Trophoblast cell (in vitro differentiated cells and primary cell): ENCODE measurements at regions not wholly inside any gene's neighbourhood (a gene's known extent, or its start where the extent isn't known, plus 50 kb on each side); places are given as distances from the start of the nearest gene placed in this dataset.

ENCODE experiments used
- DNase-seq, 2 donors: peaks; one replicate each; pipeline ENCODE4 v3.0.0-alpha.2; 2016
- H2AFZ ChIP-seq: 2 replicates; pipeline ENCODE4 v1.6.1; 2013; ENCODE audit warnings: low read length, moderate library complexity, mild to moderate bottlenecking; ENCODE audit not compliant: insufficient read depth, poor library complexity
- H2AK5ac ChIP-seq: 2 replicates; pipeline ENCODE4 v1.6.1; 2013; ENCODE audit warnings: mild to moderate bottlenecking, low read length
- H2BK120ac ChIP-seq: 2 replicates; pipeline ENCODE4 v1.6.1; 2013; ENCODE audit warnings: low read length, mild to moderate bottlenecking, moderate library complexity; ENCODE audit not compliant: insufficient read depth, poor library complexity
- H2BK12ac ChIP-seq: 2 replicates; pipeline ENCODE4 v1.6.1; 2013; ENCODE audit warnings: mild to moderate bottlenecking, low read length, moderate library complexity
- H2BK5ac ChIP-seq: 2 replicates; pipeline ENCODE4 v1.6.1; 2013; ENCODE audit warnings: low read length, low read depth, moderate library complexity, mild to moderate bottlenecking; ENCODE audit not compliant: poor library complexity
- H3K14ac ChIP-seq: 2 replicates; pipeline ENCODE4 v1.6.1; 2013; ENCODE audit warnings: mild to moderate bottlenecking, low read length
- H3K18ac ChIP-seq: 2 replicates; pipeline ENCODE4 v1.6.1; 2013; ENCODE audit warnings: mild to moderate bottlenecking, low read length
- H3K23ac ChIP-seq: 2 replicates; pipeline ENCODE4 v1.6.1; 2013; ENCODE audit warnings: low read length
- H3K27ac ChIP-seq: 2 replicates; pipeline ENCODE4 v1.5.1; 2013; ENCODE audit warnings: low read depth, mild to moderate bottlenecking, inconsistent platforms, low read length, moderate library complexity
- H3K27me3 ChIP-seq: 2 replicates; pipeline ENCODE4 v1.6.1; 2013; ENCODE audit warnings: inconsistent platforms, mild to moderate bottlenecking, low read length, moderate library complexity; ENCODE audit not compliant: insufficient read depth
- H3K36me3 ChIP-seq, 2 experiments: 1 replicate in 1 of 2; 2 replicates in 1 of 2; pipeline ENCODE4 v1.6.1; 2013; ENCODE audit warnings: low read length in 2 of 2, mild to moderate bottlenecking in 2 of 2, moderate library complexity in 1 of 2; ENCODE audit not compliant: insufficient read depth in 2 of 2, control insufficient read depth in 1 of 2
- H3K4ac ChIP-seq: 2 replicates; pipeline ENCODE4 v1.6.1; 2013; ENCODE audit warnings: low read depth, mild to moderate bottlenecking, low read length, moderate library complexity
- H3K4me1 ChIP-seq, 2 experiments: 1 replicate in 1 of 2; 2 replicates in 1 of 2; pipeline ENCODE4 v1.6.1; 2013; ENCODE audit warnings: low read length in 2 of 2, mild to moderate bottlenecking in 2 of 2, moderate library complexity in 1 of 2; ENCODE audit not compliant: insufficient read depth in 2 of 2, control insufficient read depth in 1 of 2
- H3K4me2 ChIP-seq: 2 replicates; pipeline ENCODE4 v1.6.1; 2013; ENCODE audit warnings: inconsistent platforms, mild to moderate bottlenecking, low read length, moderate library complexity
- H3K4me3 ChIP-seq: 2 replicates; pipeline ENCODE4 v1.5.1; 2013; ENCODE audit warnings: mild to moderate bottlenecking, low read depth, low read length, inconsistent platforms
- H3K79me1 ChIP-seq: one replicate; pipeline ENCODE4 v1.6.1; 2013; ENCODE audit warnings: low read length
- H3K79me2 ChIP-seq: 2 replicates; pipeline ENCODE4 v1.6.1; 2013; ENCODE audit warnings: low read length, mild to moderate bottlenecking; ENCODE audit not compliant: control insufficient read depth, insufficient read depth, poor library complexity
- H3K9ac ChIP-seq: 2 replicates; pipeline ENCODE4 v1.6.1; 2013; ENCODE audit warnings: mild to moderate bottlenecking, low read length
- H3K9me3 ChIP-seq: 2 replicates; pipeline ENCODE4 v1.6.1; 2013; ENCODE audit warnings: low read depth, mild to moderate bottlenecking, control low read depth, inconsistent platforms, low read length; ENCODE audit not compliant: insufficient read depth
- H4K12ac ChIP-seq: 2 replicates; pipeline ENCODE4 v1.6.1; 2013; ENCODE audit warnings: low read depth, mild to moderate bottlenecking, low read length, moderate library complexity
- H4K8ac ChIP-seq: 2 replicates; pipeline ENCODE4 v1.6.1; 2013; ENCODE audit warnings: low read depth, mild to moderate bottlenecking, low read length, moderate library complexity
- H4K91ac ChIP-seq: one replicate; pipeline ENCODE4 v1.6.1; 2013; ENCODE audit warnings: low read depth, mild to moderate bottlenecking, low read length, moderate library complexity
- WGBS: extraction: QIAGEN DNeasy Blood & Tissue Kit; methylation state at CpG from one replicate; pipeline ENCODE4 v1.1.7; 2013; ENCODE audit warnings: missing lambda C conversion rate; ENCODE audit not compliant: insufficient read length, insufficient coverage; ENCODE audit errors: extremely low coverage; 5-methylcytosine and 5-hydroxymethylcytosine counted together

- no peak overlapping the region for H3K18ac ChIP-seq
- no peak overlapping the region for H3K4ac ChIP-seq
- no peak overlapping the region for H3K14ac ChIP-seq
- no peak overlapping the region for H3K4me3 ChIP-seq
- no peak overlapping the region for H2BK5ac ChIP-seq
- no CpG with 5 or more reads among the region's 1 CpG for WGBS
- H4K12ac ChIP-seq = no peak overlapping the region
- no peaks in the 10 kb centered on the region for H3K36me3 ChIP-seq
- H3K4me1 ChIP-seq = peaks cover 0 to 1% of the 10 kb centered on the region in 2 experiments
- H2BK120ac ChIP-seq = no peak overlapping the region
- no peak overlapping the region for H2AFZ ChIP-seq
- no peak overlapping the region for H4K8ac ChIP-seq
- H4K91ac ChIP-seq = no peak overlapping the region
- no peak overlapping the region for H3K9ac ChIP-seq
- no peak overlapping the region for H2BK12ac ChIP-seq
- no peak overlapping the region for H3K4me2 ChIP-seq
- H3K27me3 ChIP-seq = no peaks in the 10 kb centered on the region
- H2AK5ac ChIP-seq = no peak overlapping the region
- H3K27ac ChIP-seq = no peak overlapping the region
- H3K23ac ChIP-seq = no peak overlapping the region
- H3K79me2 ChIP-seq = no peaks in the 10 kb centered on the region
- no peak for DNase-seq
- peaks cover 6% of the 10 kb centered on the region for H3K79me1 ChIP-seq
- no peaks in the 10 kb centered on the region for H3K9me3 ChIP-seq
Observed at GRCh38 chr10:90458571-90458970, 399.3 kb downstream of the HTR7 start.

GRCh38 chr10:90461437-90462155, 396.2 kb downstream of the HTR7 start:
- no peak overlapping the region for H3K4ac ChIP-seq
- no peaks in the 10 kb centered on the region for H3K27me3 ChIP-seq
- H2BK12ac ChIP-seq = peak overlapping the region; percentile 96
- no peak for DNase-seq
- H3K9me3 ChIP-seq = no peaks in the 10 kb centered on the region
- no CpG with 5 or more reads among the region's 4 CpGs for WGBS
- H4K12ac ChIP-seq = no peak overlapping the region
- no peaks in the 10 kb centered on the region for H3K36me3 ChIP-seq
- H3K23ac ChIP-seq = no peak overlapping the region
- H2AFZ ChIP-seq = no peak overlapping the region
- H3K4me1 ChIP-seq = peaks cover 0 to 1% of the 10 kb centered on the region in 2 experiments
- H2BK120ac ChIP-seq = peak overlapping the region; percentile 72
- no peak overlapping the region for H2AK5ac ChIP-seq
- H3K79me2 ChIP-seq = no peaks in the 10 kb centered on the region
- no peak overlapping the region for H4K8ac ChIP-seq
- no peak overlapping the region for H3K18ac ChIP-seq
- no peak overlapping the region for H3K4me3 ChIP-seq
- H3K79me1 ChIP-seq = peaks cover 6% of the 10 kb centered on the region
- H4K91ac ChIP-seq = peak overlapping the region; percentile 77
- peak overlapping the region; percentile 68 for H3K27ac ChIP-seq
- H2BK5ac ChIP-seq = peak overlapping the region; percentile 68
- no peak overlapping the region for H3K14ac ChIP-seq
- no peak overlapping the region for H3K9ac ChIP-seq
- H3K4me2 ChIP-seq = no peak overlapping the region

GRCh38 chr10:90462749-90463470, 394.9 kb downstream of the HTR7 start:
- H3K9ac ChIP-seq = no peak overlapping the region
- no peak overlapping the region for H3K23ac ChIP-seq
- H2BK12ac ChIP-seq = peak overlapping the region; percentile 49
- H3K4ac ChIP-seq = no peak overlapping the region
- H3K4me3 ChIP-seq = no peak overlapping the region
- H3K27ac ChIP-seq = no peak overlapping the region
- no peak overlapping the region for H2AFZ ChIP-seq
- no peak overlapping the region for H3K18ac ChIP-seq
- no peak for DNase-seq
- H4K12ac ChIP-seq = no peak overlapping the region
- no peak overlapping the region for H3K14ac ChIP-seq
- H2BK5ac ChIP-seq = no peak overlapping the region
- peaks cover 6% of the 10 kb centered on the region for H3K79me1 ChIP-seq
- no peaks in the 10 kb centered on the region for H3K79me2 ChIP-seq
- no peaks in the 10 kb centered on the region for H3K9me3 ChIP-seq
- H4K8ac ChIP-seq = no peak overlapping the region
- H3K4me2 ChIP-seq = no peak overlapping the region
- no CpG with 5 or more reads among the region's 2 CpGs for WGBS
- no peaks in the 10 kb centered on the region for H3K36me3 ChIP-seq
- peak overlapping the region; percentile 52 for H2BK120ac ChIP-seq
- H3K4me1 ChIP-seq = peaks cover 1 to 2% of the 10 kb centered on the region in 2 experiments
- H3K27me3 ChIP-seq = no peaks in the 10 kb centered on the region
- H4K91ac ChIP-seq = peak overlapping the region; percentile 51
- no peak overlapping the region for H2AK5ac ChIP-seq

GRCh38 chr10:90464329-90464728, 393.5 kb downstream of the HTR7 start:
- Histone ChIP-seq H3K9me3 (no peaks in the 10 kb centered on the region), H3K14ac (no peak overlapping the region), H3K4me1 (peaks cover 1 to 2% of the 10 kb centered on the region in 2 experiments), H3K18ac (no peak overlapping the region), H4K91ac (no peak overlapping the region), H2BK5ac (no peak overlapping the region), H3K27me3 (no peaks in the 10 kb centered on the region), H2AK5ac (no peak overlapping the region), H3K27ac (no peak overlapping the region), H3K4me3 (no peak overlapping the region), H2AFZ (no peak overlapping the region), H2BK12ac (no peak overlapping the region), H4K12ac (no peak overlapping the region), H4K8ac (no peak overlapping the region), H3K36me3 (no peaks in the 10 kb centered on the region), H2BK120ac (no peak overlapping the region), H3K4ac (no peak overlapping the region), H3K23ac (no peak overlapping the region), H3K79me1 (peaks cover 6% of the 10 kb centered on the region), H3K79me2 (no peaks in the 10 kb centered on the region), H3K4me2 (no peak overlapping the region), H3K9ac (no peak overlapping the region)
- no CpG with 5 or more reads among the region's 1 CpG for WGBS
- no peak for DNase-seq
